Adrenal gland (tissue), 5 donors: ENCODE measurements at regions not wholly inside any gene's neighbourhood (a gene's known extent, or its start where the extent isn't known, plus 50 kb on each side); places are given as distances from the start of the nearest gene placed in this dataset.

Experiments
- POLR2A ChIP-seq, 2 donors: fragments of 450-650 bp; IDR thresholded peaks; one replicate each; pipeline ENCODE4 v1.6.1; 2017; ENCODE audit warnings: antibody characterized with exemption in 2 of 2, mild to moderate bottlenecking in 2 of 2, moderate library complexity in 1 of 2
- TF ChIP-seq, protein P1 (sequence below), 6 experiments: fragments of 450-650 bp in 4 of 6; fragments of 200-600 bp in 2 of 6; sonication (generic) in 1 of 6; IDR thresholded peaks; 1 replicate in 5 of 6; 2 replicates in 1 of 6; pipeline versions ENCODE4 v1.5.1 to v1.8.0; 2016 to 2021; ENCODE audit warnings: antibody characterized with exemption in 6 of 6, mild to moderate bottlenecking in 2 of 6, moderate library complexity in 1 of 6
- donor health status: DM: no; HTN: no; CAD: no.

DNA sequence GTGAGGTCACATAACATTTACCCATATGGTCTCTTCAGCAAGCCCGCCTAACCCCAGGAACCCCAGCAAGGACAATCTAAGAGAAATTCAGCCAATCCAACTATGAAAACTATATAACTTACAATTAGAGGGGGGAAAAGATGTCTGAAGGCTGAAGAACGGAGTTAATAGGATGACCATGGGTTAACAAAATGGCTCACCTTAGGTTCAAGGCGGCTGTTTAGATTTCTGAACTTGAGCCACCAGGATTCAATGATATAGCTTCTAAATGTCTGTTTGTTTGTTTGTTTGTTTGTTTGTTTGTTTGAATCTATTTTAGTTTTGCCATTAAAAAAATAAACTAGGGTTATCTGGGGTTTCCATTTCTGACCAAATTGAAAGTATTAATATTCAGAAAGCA, 109.8 kb upstream of the ZC3H12C start:
- no peak for TF ChIP-seq POLR2A (IDR thresholded peaks at IDR 0.05)
- TF ChIP-seq, protein P1, sequence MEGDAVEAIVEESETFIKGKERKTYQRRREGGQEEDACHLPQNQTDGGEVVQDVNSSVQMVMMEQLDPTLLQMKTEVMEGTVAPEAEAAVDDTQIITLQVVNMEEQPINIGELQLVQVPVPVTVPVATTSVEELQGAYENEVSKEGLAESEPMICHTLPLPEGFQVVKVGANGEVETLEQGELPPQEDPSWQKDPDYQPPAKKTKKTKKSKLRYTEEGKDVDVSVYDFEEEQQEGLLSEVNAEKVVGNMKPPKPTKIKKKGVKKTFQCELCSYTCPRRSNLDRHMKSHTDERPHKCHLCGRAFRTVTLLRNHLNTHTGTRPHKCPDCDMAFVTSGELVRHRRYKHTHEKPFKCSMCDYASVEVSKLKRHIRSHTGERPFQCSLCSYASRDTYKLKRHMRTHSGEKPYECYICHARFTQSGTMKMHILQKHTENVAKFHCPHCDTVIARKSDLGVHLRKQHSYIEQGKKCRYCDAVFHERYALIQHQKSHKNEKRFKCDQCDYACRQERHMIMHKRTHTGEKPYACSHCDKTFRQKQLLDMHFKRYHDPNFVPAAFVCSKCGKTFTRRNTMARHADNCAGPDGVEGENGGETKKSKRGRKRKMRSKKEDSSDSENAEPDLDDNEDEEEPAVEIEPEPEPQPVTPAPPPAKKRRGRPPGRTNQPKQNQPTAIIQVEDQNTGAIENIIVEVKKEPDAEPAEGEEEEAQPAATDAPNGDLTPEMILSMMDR (IDR thresholded peaks at IDR 0.05) = no peak
